Loucy (cell line): ENCODE measurements at regions not wholly inside any gene's neighbourhood (a gene's known extent, or its start where the extent isn't known, plus 50 kb on each side); places are given as distances from the start of the nearest gene placed in this dataset.

Experiments used
- EZH2phosphoT487 ChIP-seq: fragments of 200-600 bp; IDR thresholded peaks from 2 replicates; pipeline ENCODE4 v1.6.1; 2018; ENCODE audit warnings: antibody characterized with exemption, mild to moderate bottlenecking, moderate library complexity, borderline replicate concordance
- TF ChIP-seq, protein P1 (sequence below): fragments of 200-600 bp; sonication (generic); conservative IDR thresholded peaks from 2 replicates; pipeline ENCODE4 v1.5.1; 2014; ENCODE audit warnings: mild to moderate bottlenecking, antibody characterized with exemption, low read length

DNA sequence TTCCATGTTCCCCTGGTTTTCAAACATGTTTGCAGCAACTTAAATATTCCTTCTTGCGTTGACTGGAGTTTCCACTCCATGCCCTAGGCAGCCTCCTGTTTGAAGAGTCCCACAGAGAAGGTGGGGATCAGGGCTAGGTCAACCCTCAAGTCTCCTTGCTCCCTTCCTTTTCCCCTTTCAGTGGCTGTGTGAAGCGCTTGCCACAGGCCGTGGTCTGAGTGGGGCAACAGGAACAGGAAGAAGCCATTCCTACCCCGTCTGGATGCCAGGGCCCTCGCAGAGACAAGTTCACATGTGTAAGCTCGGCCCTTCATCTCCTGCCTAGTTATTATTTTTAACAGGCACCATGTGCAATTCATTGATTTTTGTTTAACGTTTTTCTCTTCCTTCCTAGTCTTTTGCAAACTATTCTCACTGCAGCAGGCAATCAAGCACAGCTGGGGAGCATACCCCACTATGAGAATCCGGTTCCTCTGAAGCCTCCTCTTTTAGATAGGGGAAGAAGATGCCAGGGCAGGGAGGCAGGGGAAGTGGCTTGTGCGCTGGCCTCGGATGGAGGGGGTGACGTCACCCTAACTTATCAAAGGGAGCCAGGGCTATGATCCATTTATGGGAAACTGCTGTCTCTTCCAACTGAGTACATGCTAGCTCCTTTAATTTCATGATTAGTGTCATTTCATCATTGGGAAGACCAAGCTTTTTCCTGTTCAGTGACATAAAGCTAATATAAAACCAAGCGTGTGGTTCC is 64.2 kb downstream of the PRLHR start:
- TF ChIP-seq, protein P1, sequence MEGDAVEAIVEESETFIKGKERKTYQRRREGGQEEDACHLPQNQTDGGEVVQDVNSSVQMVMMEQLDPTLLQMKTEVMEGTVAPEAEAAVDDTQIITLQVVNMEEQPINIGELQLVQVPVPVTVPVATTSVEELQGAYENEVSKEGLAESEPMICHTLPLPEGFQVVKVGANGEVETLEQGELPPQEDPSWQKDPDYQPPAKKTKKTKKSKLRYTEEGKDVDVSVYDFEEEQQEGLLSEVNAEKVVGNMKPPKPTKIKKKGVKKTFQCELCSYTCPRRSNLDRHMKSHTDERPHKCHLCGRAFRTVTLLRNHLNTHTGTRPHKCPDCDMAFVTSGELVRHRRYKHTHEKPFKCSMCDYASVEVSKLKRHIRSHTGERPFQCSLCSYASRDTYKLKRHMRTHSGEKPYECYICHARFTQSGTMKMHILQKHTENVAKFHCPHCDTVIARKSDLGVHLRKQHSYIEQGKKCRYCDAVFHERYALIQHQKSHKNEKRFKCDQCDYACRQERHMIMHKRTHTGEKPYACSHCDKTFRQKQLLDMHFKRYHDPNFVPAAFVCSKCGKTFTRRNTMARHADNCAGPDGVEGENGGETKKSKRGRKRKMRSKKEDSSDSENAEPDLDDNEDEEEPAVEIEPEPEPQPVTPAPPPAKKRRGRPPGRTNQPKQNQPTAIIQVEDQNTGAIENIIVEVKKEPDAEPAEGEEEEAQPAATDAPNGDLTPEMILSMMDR: no peak
- TF ChIP-seq EZH2phosphoT487: no peak
